ENCODE measurements at regions not wholly inside any gene's neighbourhood (a gene's known extent, or its start where the extent isn't known, plus 50 kb on each side); places are given as distances from the start of the nearest gene placed in this dataset.

DNA sequence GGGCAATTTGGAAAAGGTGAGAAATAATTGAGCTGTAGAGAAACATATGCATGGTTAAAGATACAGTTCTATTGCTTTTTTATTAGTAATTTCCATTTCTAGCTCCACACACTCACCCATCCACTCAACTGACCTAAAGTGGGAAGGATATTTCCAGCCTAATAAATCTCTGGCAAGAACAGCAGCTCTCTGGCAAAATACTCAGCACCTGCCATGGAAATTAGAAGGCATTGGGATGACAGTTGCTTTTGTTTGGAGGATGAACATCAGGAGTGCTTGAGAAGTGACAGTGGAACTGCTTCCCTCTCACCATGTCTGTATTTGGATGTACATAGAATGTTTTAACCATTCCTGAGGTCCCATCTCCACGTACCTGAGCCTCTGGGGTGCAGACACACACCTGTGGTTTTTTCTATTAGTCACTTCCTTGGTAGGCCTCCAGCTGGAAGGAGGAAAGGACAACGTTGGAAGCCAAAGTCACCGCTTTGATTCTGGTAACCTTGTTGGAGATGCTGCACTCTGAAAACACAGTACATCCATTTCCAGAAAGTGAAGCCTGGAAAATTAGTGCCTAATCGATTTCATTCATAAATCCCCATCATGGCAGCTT is 62.3 kb upstream of the RUNX1 start:
- Histone ChIP-seq H3K9me3 (no peaks in the 10 kb centered on the region), H3K27ac (ENCODE audit: low read length) (no peak overlapping the region), H3K36me3 (ENCODE audit: control insufficient read depth in 2 of 2, extremely low read depth in 1 of 2, insufficient read depth in 1 of 2, low read length in 1 of 2) (no peaks in the 10 kb centered on the region), H3K4me3 (ENCODE audit: control insufficient read depth in 1 of 2, extremely low read depth in 1 of 2, low read length in 1 of 2) (no peak overlapping the region), H3K4me1 (ENCODE audit: control insufficient read depth in 1 of 2, extremely low read depth in 1 of 2, insufficient read depth in 2 of 2, low read length in 2 of 2) (no peaks in the 10 kb centered on the region), H3K27me3 (replicated peaks in 1 of 2; ENCODE audit: control insufficient read depth in 2 of 2, extremely low read depth in 1 of 2, insufficient read depth in 2 of 2, low read length in 1 of 2) (no peaks in the 10 kb centered on the region)
- Mint-ChIP-seq H3K27ac (no peak overlapping the region), H3K27me3 (no peaks in the 10 kb centered on the region), H3K9me3 (no peaks in the 10 kb centered on the region), H3K4me1 (peaks cover 0 to 5% (median 0%) of the 10 kb centered on the region in 3 donors), H3K4me3 (no peak overlapping the region), H3K36me3 (no peaks in the 10 kb centered on the region)
- ChIA-PET CTCF (no interaction called here), POLR2A (no interaction called here)
- ATAC-seq (replicated peaks in 1 of 4) (no peak), DNase-seq (no peak)
- WGBS (ENCODE audit: insufficient coverage) = 40% methylated on average over 1 of the region's 4 CpGs

DNA sequence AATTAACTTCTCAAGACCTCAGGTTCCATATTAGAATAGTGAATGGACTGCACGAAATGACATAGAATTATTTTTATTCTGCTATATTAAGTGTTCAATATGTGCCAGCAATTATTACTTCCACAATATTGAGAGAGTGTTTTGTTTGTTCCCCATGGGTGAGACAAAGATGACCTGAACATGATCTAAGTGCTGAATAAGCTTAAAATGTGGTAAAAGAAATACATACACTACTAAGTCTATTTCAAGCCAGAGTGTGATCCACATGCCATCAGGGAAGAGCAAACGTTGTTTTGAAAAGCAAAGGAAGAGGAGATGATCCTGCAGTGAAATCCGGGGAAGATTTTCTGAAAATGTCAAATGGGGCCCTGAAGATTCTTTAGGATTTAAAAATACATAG is 59.8 kb upstream of the RUNX1 start:
- H3K36me3 ChIP-seq (ENCODE audit: control insufficient read depth in 2 of 2, extremely low read depth in 1 of 2, insufficient read depth in 1 of 2, low read length in 1 of 2) = no peaks in the 10 kb centered on the region
- no peaks in the 10 kb centered on the region for H3K9me3 ChIP-seq
- POLR2A ChIA-PET = no interaction called here
- no CpG with 5 or more reads among the region's 3 CpGs for WGBS (ENCODE audit: insufficient coverage)
- Mint-ChIP-seq H3K9me3 (no peaks in the 10 kb centered on the region), H3K4me3 (no peak overlapping the region), H3K27ac (no peak overlapping the region), H3K36me3 (no peaks in the 10 kb centered on the region), H3K27me3 (no peaks in the 10 kb centered on the region), H3K4me1 (peaks cover 0 to 5% (median 0%) of the 10 kb centered on the region in 3 donors)
- ATAC-seq (replicated peaks in 1 of 4) (no peak), DNase-seq (no peak)
- H3K27ac ChIP-seq (ENCODE audit: low read length) = no peak overlapping the region
- CTCF ChIA-PET = interaction anchor here in 1 of 2 donors (0.9 kb wide), 1 partner anchor 702 kb away, joined by 3 read pairs; no protein-coding TSS in a partner anchor
- no peaks in the 10 kb centered on the region for H3K27me3 ChIP-seq (replicated peaks in 1 of 2; ENCODE audit: control insufficient read depth in 2 of 2, extremely low read depth in 1 of 2, insufficient read depth in 2 of 2, low read length in 1 of 2)
- H3K4me3 ChIP-seq (ENCODE audit: control insufficient read depth in 1 of 2, extremely low read depth in 1 of 2, low read length in 1 of 2) = no peak overlapping the region
- no peaks in the 10 kb centered on the region for H3K4me1 ChIP-seq (ENCODE audit: control insufficient read depth in 1 of 2, extremely low read depth in 1 of 2, insufficient read depth in 2 of 2, low read length in 2 of 2)

DNA sequence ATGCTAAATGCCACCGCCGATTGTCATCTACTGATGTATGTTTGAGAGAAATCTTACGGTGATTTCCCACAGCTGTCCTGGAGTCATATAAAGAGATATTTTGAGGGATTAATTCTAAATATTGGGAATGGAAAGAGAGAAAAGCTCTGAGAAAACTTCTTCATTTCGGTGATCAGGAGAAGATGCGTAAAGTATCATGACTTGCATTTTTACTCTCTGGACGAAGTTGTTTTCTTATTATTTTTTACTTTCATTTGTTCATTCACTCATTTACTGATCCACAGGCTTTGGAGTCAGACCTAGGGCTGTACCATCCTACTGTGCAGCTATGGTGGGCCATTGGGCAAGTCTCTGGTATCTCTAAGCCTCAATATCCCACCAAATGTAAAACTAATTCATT is 58.4 kb upstream of the RUNX1 start:
- H3K9me3 ChIP-seq = no peaks in the 10 kb centered on the region
- no peak for ATAC-seq (replicated peaks in 1 of 4)
- ChIA-PET CTCF (no interaction called here), POLR2A (no interaction called here)
- no peaks in the 10 kb centered on the region for H3K36me3 ChIP-seq (ENCODE audit: control insufficient read depth in 2 of 2, extremely low read depth in 1 of 2, insufficient read depth in 1 of 2, low read length in 1 of 2)
- peaks cover 6 to 8% of the 10 kb centered on the region in 2 experiments for H3K4me1 ChIP-seq (ENCODE audit: control insufficient read depth in 1 of 2, extremely low read depth in 1 of 2, insufficient read depth in 2 of 2, low read length in 2 of 2)
- no peak overlapping the region for H3K27ac Mint-ChIP-seq
- no peaks in the 10 kb centered on the region for H3K27me3 Mint-ChIP-seq
- 96% methylated on average over 4 of the region's 6 CpGs for WGBS (ENCODE audit: insufficient coverage)
- H3K9me3 Mint-ChIP-seq = no peaks in the 10 kb centered on the region
- no peak for DNase-seq
- no peak overlapping the region for H3K27ac ChIP-seq (ENCODE audit: low read length)
- no peaks in the 10 kb centered on the region for H3K36me3 Mint-ChIP-seq
- no peak overlapping the region for H3K4me3 Mint-ChIP-seq
- no peak overlapping the region for H3K4me3 ChIP-seq (ENCODE audit: control insufficient read depth in 1 of 2, extremely low read depth in 1 of 2, low read length in 1 of 2)
- no peaks in the 10 kb centered on the region for H3K4me1 Mint-ChIP-seq
- H3K27me3 ChIP-seq (replicated peaks in 1 of 2; ENCODE audit: control insufficient read depth in 2 of 2, extremely low read depth in 1 of 2, insufficient read depth in 2 of 2, low read length in 1 of 2) = no peaks in the 10 kb centered on the region

DNA sequence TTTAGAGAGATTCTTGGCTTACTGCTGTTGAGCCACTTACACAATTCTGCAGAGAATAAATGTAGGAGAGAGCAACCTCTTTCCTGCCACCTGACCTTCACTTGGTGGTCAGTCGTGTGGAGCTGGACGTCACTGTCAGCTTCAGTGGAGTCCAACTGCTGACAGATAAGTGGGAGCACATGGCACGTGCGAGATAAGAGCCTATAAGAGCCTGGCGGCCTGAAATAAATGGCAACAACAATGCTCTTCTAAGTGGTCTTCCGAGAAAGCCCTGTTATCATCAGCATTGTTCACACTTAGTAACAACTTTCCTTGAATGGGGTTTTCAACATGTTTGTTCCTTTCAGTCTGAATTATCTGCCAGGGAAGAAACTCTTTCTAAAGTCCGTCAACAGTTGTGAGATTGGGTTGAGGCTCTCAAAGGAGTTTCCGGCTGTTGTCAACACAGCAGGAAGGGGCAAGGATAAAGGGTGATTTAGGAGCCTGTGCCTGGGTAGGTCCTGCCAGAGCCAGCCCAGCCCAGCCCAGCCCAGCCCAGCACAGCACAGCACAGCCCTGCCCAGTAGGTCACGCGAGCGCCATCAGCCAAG is 57.2 kb upstream of the RUNX1 start:
- CTCF ChIA-PET = interaction anchor here in 1 of 2 donors (0.6 kb wide), 1 partner anchor 33 kb away, joined by 6 read pairs; no protein-coding TSS in a partner anchor

DNA sequence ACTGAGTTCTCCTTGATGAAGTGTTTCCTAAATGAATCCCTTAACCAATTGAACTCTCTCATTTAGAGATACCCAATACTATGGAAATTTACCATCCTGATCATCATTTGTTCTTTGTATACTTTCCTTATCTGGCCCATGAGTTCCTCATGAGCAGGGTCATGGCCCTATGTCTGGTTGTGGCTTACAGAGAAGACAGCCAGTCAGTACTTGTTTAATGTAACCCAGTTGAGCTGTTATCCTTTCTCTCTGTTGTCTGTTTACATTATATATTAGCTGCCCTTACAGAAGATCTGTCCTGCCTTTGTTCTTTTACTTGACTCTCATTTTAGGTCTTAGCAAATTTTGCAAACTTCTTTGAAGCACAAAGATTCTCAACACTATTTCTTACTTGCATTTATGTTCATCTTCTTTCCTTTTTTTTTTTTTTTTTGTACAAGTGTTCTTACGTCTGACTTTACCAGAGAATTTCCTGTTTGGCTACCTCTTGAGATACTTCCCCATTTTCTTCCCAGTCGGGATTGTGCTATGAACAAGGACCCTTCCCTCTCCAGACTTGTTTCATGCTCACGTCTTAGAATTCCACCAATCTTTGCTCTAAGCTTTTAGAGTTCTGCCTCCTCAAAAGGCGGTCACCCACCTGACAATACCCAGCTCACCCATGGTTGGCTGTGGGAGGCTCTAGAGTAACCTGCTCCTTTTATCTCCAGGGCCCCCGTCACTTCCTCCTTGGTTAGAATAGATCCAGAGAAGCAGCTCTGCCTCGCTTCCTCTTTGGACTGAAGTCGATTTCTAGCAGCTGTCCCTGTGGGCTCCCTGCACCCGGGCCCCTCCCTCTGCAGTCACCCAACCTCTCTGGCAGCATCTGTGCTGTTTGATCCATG is 53.6 kb upstream of the RUNX1 start:
- H3K36me3 Mint-ChIP-seq = no peaks in the 10 kb centered on the region
- Histone ChIP-seq H3K36me3 (ENCODE audit: control insufficient read depth in 2 of 2, extremely low read depth in 1 of 2, insufficient read depth in 1 of 2, low read length in 1 of 2) (no peaks in the 10 kb centered on the region), H3K9me3 (no peaks in the 10 kb centered on the region), H3K27me3 (replicated peaks in 1 of 2; ENCODE audit: control insufficient read depth in 2 of 2, extremely low read depth in 1 of 2, insufficient read depth in 2 of 2, low read length in 1 of 2) (no peaks in the 10 kb centered on the region), H3K4me1 (ENCODE audit: control insufficient read depth in 1 of 2, extremely low read depth in 1 of 2, insufficient read depth in 2 of 2, low read length in 2 of 2) (peaks cover 11 to 15% of the 10 kb centered on the region in 2 experiments), H3K27ac (ENCODE audit: low read length) (no peak overlapping the region), H3K4me3 (ENCODE audit: control insufficient read depth in 1 of 2, extremely low read depth in 1 of 2, low read length in 1 of 2) (no peak overlapping the region)
- no peaks in the 10 kb centered on the region for H3K4me1 Mint-ChIP-seq
- DNase-seq (peak in 34 of 35 experiments; percentile 19 to 82 (median 60)), ATAC-seq (replicated peaks in 1 of 4) (peak; percentile 90 to 100 (median 96))
- no peaks in the 10 kb centered on the region for H3K9me3 Mint-ChIP-seq
- POLR2A ChIA-PET = interaction anchor here (0.7 kb wide), 2 partner anchors 169 to 176 kb away, joined by 3 to 6 read pairs; no protein-coding TSS in a partner anchor
- H3K27me3 Mint-ChIP-seq = no peaks in the 10 kb centered on the region
- no peak overlapping the region for H3K27ac Mint-ChIP-seq
- CTCF ChIA-PET = interaction anchor here in 1 of 2 donors (0.5 kb wide), 1 partner anchor 215 kb away, joined by 3 read pairs; no protein-coding TSS in a partner anchor
- no peak overlapping the region for H3K4me3 Mint-ChIP-seq
- 47% methylated on average over 5 of the region's 8 CpGs for WGBS (ENCODE audit: insufficient coverage)

More for the DNA sequence above, 57.2 kb upstream of the RUNX1 start:
- H3K27ac Mint-ChIP-seq = no peak overlapping the region
- DNase-seq (no peak), ATAC-seq (replicated peaks in 1 of 4) (no peak)
- no peaks in the 10 kb centered on the region for H3K27me3 Mint-ChIP-seq
- H3K36me3 Mint-ChIP-seq = no peaks in the 10 kb centered on the region
- Histone ChIP-seq H3K4me1 (ENCODE audit: control insufficient read depth in 1 of 2, extremely low read depth in 1 of 2, insufficient read depth in 2 of 2, low read length in 2 of 2) (peaks cover 6 to 15% of the 10 kb centered on the region in 2 experiments), H3K9me3 (no peaks in the 10 kb centered on the region), H3K4me3 (ENCODE audit: control insufficient read depth in 1 of 2, extremely low read depth in 1 of 2, low read length in 1 of 2) (no peak overlapping the region), H3K36me3 (ENCODE audit: control insufficient read depth in 2 of 2, extremely low read depth in 1 of 2, insufficient read depth in 1 of 2, low read length in 1 of 2) (no peaks in the 10 kb centered on the region), H3K27ac (ENCODE audit: low read length) (no peak overlapping the region), H3K27me3 (replicated peaks in 1 of 2; ENCODE audit: control insufficient read depth in 2 of 2, extremely low read depth in 1 of 2, insufficient read depth in 2 of 2, low read length in 1 of 2) (no peaks in the 10 kb centered on the region)
- no peaks in the 10 kb centered on the region for H3K4me1 Mint-ChIP-seq
- no peaks in the 10 kb centered on the region for H3K9me3 Mint-ChIP-seq
- 61% methylated on average over 6 of the region's 11 CpGs for WGBS (ENCODE audit: insufficient coverage)
- H3K4me3 Mint-ChIP-seq = no peak overlapping the region
- POLR2A ChIA-PET = interaction anchor here in 1 of 2 donors (0.6 kb wide), 2 partner anchors 17 to 37 kb away, joined by 3 to 11 read pairs; no protein-coding TSS in a partner anchor

DNA sequence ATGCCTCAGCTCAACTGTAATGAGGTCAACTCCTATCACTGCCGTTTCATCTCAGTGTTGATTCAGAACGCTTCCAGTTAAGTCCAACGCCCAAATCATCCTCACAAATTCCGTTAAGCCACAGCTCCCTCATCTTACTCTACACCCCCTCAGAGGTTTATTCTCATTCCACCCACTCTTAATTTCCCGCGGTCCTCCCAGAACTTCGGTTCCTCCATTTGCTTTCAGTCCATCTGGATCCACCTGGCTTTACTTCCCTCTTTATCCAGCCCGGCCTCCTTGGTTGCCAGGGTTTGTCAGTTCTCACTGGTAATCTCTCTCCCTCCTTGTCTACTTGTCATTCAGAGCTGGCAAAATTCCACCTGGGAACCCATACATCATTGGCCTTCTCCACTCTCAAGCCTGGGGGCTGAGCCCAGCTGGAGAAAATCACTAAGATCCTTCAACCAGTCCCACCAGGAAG is 51.3 kb upstream of the RUNX1 start:
- no peaks in the 10 kb centered on the region for H3K4me1 Mint-ChIP-seq
- CTCF ChIA-PET = no interaction called here

More for the DNA sequence above, 51.3 kb upstream of the RUNX1 start:
- H3K4me3 ChIP-seq (ENCODE audit: control insufficient read depth in 1 of 2, extremely low read depth in 1 of 2, low read length in 1 of 2) = no peak overlapping the region
- H3K27me3 ChIP-seq (replicated peaks in 1 of 2; ENCODE audit: control insufficient read depth in 2 of 2, extremely low read depth in 1 of 2, insufficient read depth in 2 of 2, low read length in 1 of 2) = no peaks in the 10 kb centered on the region
- Mint-ChIP-seq H3K9me3 (no peaks in the 10 kb centered on the region), H3K27me3 (no peaks in the 10 kb centered on the region), H3K27ac (no peak overlapping the region), H3K36me3 (no peaks in the 10 kb centered on the region), H3K4me3 (no peak overlapping the region)
- H3K27ac ChIP-seq (ENCODE audit: low read length) = no peak overlapping the region
- no peak for ATAC-seq (replicated peaks in 1 of 4)
- POLR2A ChIA-PET = interaction anchor here in 1 of 2 donors (0.7 kb wide), 1 partner anchor 101 kb away, joined by 3 read pairs; no protein-coding TSS in a partner anchor
- H3K4me1 ChIP-seq (ENCODE audit: control insufficient read depth in 1 of 2, extremely low read depth in 1 of 2, insufficient read depth in 2 of 2, low read length in 2 of 2) = peaks cover 11 to 15% of the 10 kb centered on the region in 2 experiments
- DNase-seq = no peak
- no peaks in the 10 kb centered on the region for H3K9me3 ChIP-seq
- H3K36me3 ChIP-seq (ENCODE audit: control insufficient read depth in 2 of 2, extremely low read depth in 1 of 2, insufficient read depth in 1 of 2, low read length in 1 of 2) = no peaks in the 10 kb centered on the region
- 64% methylated on average over 6 of the region's 8 CpGs for WGBS (ENCODE audit: insufficient coverage)
